ENCODE measurements at regions not wholly inside any gene's neighbourhood (a gene's known extent, or its start where the extent isn't known, plus 50 kb on each side); places are given as distances from the start of the nearest gene placed in this dataset.

- DNase-seq, result no peak
- in situ Hi-C loops (cut with HindIII; ENCODE audit: low pct_ligation_motif_present, low pct_unique_long_range_greater_than_20kb, low sequenced_read_pairs), result no loop called here
Measured at GRCh38 chr6:105570416-105570815, 167.5 kb upstream of the PREP start.

- in situ Hi-C loops (cut with HindIII; ENCODE audit: low pct_ligation_motif_present, low pct_unique_long_range_greater_than_20kb, low sequenced_read_pairs), result no loop called here
- DNase-seq, result no peak
Measured at GRCh38 chr6:105569706-105570105, 166.8 kb upstream of the PREP start.

- in situ Hi-C loops (cut with HindIII; ENCODE audit: low pct_ligation_motif_present, low pct_unique_long_range_greater_than_20kb, low sequenced_read_pairs), result no loop called here
- no peak for DNase-seq
Measured at GRCh38 chr6:105568751-105569150, 165.9 kb upstream of the PREP start.

- no peak for DNase-seq
- in situ Hi-C loops (cut with HindIII; ENCODE audit: low pct_ligation_motif_present, low pct_unique_long_range_greater_than_20kb, low sequenced_read_pairs), result no loop called here
Measured at GRCh38 chr6:105568142-105568541, 165.3 kb upstream of the PREP start.

GRCh38 chr6:105567140-105567539, 164.3 kb upstream of the PREP start:
- in situ Hi-C loops (cut with HindIII; ENCODE audit: low pct_ligation_motif_present, low pct_unique_long_range_greater_than_20kb, low sequenced_read_pairs), result no loop called here
- no peak for DNase-seq

GRCh38 chr6:105566503-105566902, 163.6 kb upstream of the PREP start:
- DNase-seq, result no peak
- in situ Hi-C loops (cut with HindIII; ENCODE audit: low pct_ligation_motif_present, low pct_unique_long_range_greater_than_20kb, low sequenced_read_pairs), result no loop called here

- in situ Hi-C loops (cut with HindIII; ENCODE audit: low pct_ligation_motif_present, low pct_unique_long_range_greater_than_20kb, low sequenced_read_pairs), result no loop called here
- no peak for DNase-seq
Measured at GRCh38 chr6:105564121-105564902, 161.4 kb upstream of the PREP start.

GRCh38 chr6:105562027-105562426, 159.1 kb upstream of the PREP start:
- in situ Hi-C loops (cut with HindIII; ENCODE audit: low pct_ligation_motif_present, low pct_unique_long_range_greater_than_20kb, low sequenced_read_pairs), result no loop called here
- no peak for DNase-seq

GRCh38 chr6:105561486-105561885, 158.6 kb upstream of the PREP start:
- in situ Hi-C loops (cut with HindIII; ENCODE audit: low pct_ligation_motif_present, low pct_unique_long_range_greater_than_20kb, low sequenced_read_pairs), result no loop called here
- no peak for DNase-seq

GRCh38 chr6:105560611-105561066, 157.8 kb upstream of the PREP start:
- in situ Hi-C loops (cut with HindIII; ENCODE audit: low pct_ligation_motif_present, low pct_unique_long_range_greater_than_20kb, low sequenced_read_pairs), result no loop called here
- DNase-seq, result no peak

GRCh38 chr6:105557291-105557690, 154.4 kb upstream of the PREP start:
- in situ Hi-C loops (cut with HindIII; ENCODE audit: low pct_ligation_motif_present, low pct_unique_long_range_greater_than_20kb, low sequenced_read_pairs), result no loop called here
- DNase-seq, result no peak

GRCh38 chr6:105553171-105553570, 150.3 kb upstream of the PREP start:
- in situ Hi-C loops (cut with HindIII; ENCODE audit: low pct_ligation_motif_present, low pct_unique_long_range_greater_than_20kb, low sequenced_read_pairs), result no loop called here
- no peak for DNase-seq

- in situ Hi-C loops (cut with HindIII; ENCODE audit: low pct_ligation_motif_present, low pct_unique_long_range_greater_than_20kb, low sequenced_read_pairs), result no loop called here
- no peak for DNase-seq
Measured at GRCh38 chr6:105550955-105551620, 148.2 kb upstream of the PREP start.

- no peak for DNase-seq
- in situ Hi-C loops (cut with HindIII; ENCODE audit: low pct_ligation_motif_present, low pct_unique_long_range_greater_than_20kb, low sequenced_read_pairs), result no loop called here
Measured at GRCh38 chr6:105546754-105547153, 143.9 kb upstream of the PREP start.

- in situ Hi-C loops (cut with HindIII; ENCODE audit: low pct_ligation_motif_present, low pct_unique_long_range_greater_than_20kb, low sequenced_read_pairs), result no loop called here
- no peak for DNase-seq
Measured at GRCh38 chr6:105545947-105546731, 143.3 kb upstream of the PREP start.

- DNase-seq, result no peak
- in situ Hi-C loops (cut with HindIII; ENCODE audit: low pct_ligation_motif_present, low pct_unique_long_range_greater_than_20kb, low sequenced_read_pairs), result no loop called here
Measured at GRCh38 chr6:105545228-105545920, 142.5 kb upstream of the PREP start.

- in situ Hi-C loops (cut with HindIII; ENCODE audit: low pct_ligation_motif_present, low pct_unique_long_range_greater_than_20kb, low sequenced_read_pairs), result no loop called here
- DNase-seq, result no peak
Measured at GRCh38 chr6:105539911-105540310, 137.0 kb upstream of the PREP start.

GRCh38 chr6:105537981-105538578, 135.2 kb upstream of the PREP start:
- in situ Hi-C loops (cut with HindIII; ENCODE audit: low pct_ligation_motif_present, low pct_unique_long_range_greater_than_20kb, low sequenced_read_pairs), result no loop called here
- no peak for DNase-seq
